GM12892 (cell line): ENCODE measurements at regions not wholly inside any gene's neighbourhood (a gene's known extent, or its start where the extent isn't known, plus 50 kb on each side); places are given as distances from the start of the nearest gene placed in this dataset.

Experiments
- POLR2A ChIP-seq: IDR thresholded peaks from 2 replicates; pipeline ENCODE4 v1.6.1; 2011; ENCODE audit warnings: low read depth, low read length, control low read depth
- POLR2AphosphoS5 ChIP-seq: IDR thresholded peaks from 2 replicates; pipeline ENCODE4 v1.6.1; 2011; ENCODE audit warnings: low read depth, low read length, control low read depth
- TAF1 ChIP-seq: IDR thresholded peaks from 2 replicates; pipeline ENCODE4 v1.6.1; 2011; ENCODE audit warnings: low read depth, mild to moderate bottlenecking, control low read depth, low read length, borderline replicate concordance

DNA sequence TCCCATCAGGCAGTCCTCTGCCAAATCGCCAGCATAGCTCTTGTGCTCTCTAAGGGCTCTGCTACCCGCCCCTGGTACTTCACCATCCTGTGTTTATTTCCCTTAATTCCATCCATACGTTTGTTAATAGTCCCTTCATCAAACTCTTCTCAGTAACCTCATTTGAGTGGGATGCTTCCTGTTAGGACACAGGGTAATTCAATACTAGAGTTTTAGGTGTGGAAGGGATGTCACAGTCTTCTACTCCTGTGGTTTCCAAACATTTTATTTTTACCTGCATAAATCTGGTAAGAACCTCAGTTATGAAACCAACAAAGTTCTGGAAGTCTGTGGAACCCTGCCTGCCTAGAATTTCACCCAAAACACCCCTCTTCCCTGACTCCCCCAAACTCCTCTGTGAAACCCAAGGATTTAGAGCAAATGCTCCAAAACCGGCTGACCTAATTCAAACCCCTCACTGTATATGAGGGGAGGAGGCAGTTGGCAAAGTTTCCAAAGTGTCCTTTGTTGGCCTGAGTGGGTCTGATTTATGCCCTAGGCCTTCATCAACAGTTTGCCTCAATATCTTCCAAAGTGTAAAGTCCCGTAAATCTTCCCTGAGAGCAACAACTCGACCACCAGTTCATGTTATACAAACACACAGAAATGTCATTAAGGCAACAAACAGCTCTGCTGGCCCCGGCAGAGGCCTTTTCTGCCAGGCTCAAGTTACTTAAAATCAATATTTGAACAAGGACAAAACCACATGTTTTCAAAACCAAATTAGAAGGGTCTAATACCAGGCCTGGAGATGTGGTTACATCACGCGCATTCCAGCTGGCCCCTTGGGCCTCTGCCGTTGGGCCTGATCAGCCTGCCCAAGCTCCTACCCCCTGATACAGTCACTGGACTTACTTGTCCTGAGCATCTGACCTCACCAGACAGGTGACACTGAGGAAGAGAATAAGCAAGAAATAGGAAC, 82.4 kb upstream of the FGGY start:
- TF ChIP-seq POLR2A (no peak), TAF1 (no peak), POLR2AphosphoS5 (no peak)
